ENCODE measurements at regions not wholly inside any gene's neighbourhood (a gene's known extent, or its start where the extent isn't known, plus 50 kb on each side); places are given as distances from the start of the nearest gene placed in this dataset.

- Histone ChIP-seq H3K27ac (no peak overlapping the region), H3K36me3 (no peaks in the 10 kb centered on the region), H3K4me1 (ENCODE audit: insufficient read depth) (no peaks in the 10 kb centered on the region), H3K4me3 (no peak overlapping the region), H3K9me3 (no peaks in the 10 kb centered on the region), H3K27me3 (no peaks in the 10 kb centered on the region)
- 81 to 87% (median 84%) methylated on average over 3 of the region's 3 CpGs for WGBS, 3 donors
- no peak for DNase-seq
- TF ChIP-seq, protein P1, sequence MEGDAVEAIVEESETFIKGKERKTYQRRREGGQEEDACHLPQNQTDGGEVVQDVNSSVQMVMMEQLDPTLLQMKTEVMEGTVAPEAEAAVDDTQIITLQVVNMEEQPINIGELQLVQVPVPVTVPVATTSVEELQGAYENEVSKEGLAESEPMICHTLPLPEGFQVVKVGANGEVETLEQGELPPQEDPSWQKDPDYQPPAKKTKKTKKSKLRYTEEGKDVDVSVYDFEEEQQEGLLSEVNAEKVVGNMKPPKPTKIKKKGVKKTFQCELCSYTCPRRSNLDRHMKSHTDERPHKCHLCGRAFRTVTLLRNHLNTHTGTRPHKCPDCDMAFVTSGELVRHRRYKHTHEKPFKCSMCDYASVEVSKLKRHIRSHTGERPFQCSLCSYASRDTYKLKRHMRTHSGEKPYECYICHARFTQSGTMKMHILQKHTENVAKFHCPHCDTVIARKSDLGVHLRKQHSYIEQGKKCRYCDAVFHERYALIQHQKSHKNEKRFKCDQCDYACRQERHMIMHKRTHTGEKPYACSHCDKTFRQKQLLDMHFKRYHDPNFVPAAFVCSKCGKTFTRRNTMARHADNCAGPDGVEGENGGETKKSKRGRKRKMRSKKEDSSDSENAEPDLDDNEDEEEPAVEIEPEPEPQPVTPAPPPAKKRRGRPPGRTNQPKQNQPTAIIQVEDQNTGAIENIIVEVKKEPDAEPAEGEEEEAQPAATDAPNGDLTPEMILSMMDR (IDR thresholded peaks at IDR 0.05), result no peak
- TF ChIP-seq EP300 (IDR thresholded peaks at IDR 0.05) (no peak), POLR2A (IDR thresholded peaks at IDR 0.05) (no peak)
- intact Hi-C loops (cut with DNase I), result no loop called here
Measured at GRCh38 chr1:58841455-58841854, 57.6 kb upstream of the JUN start.

- Histone ChIP-seq H3K9me3 (no peaks in the 10 kb centered on the region), H3K4me3 (no peak overlapping the region), H3K4me1 (ENCODE audit: insufficient read depth) (no peaks in the 10 kb centered on the region), H3K27me3 (no peaks in the 10 kb centered on the region), H3K36me3 (no peaks in the 10 kb centered on the region), H3K27ac (no peak overlapping the region)
- 95 to 97% (median 97%) methylated on average over 2 of the region's 2 CpGs for WGBS, 3 donors
- no peak for TF ChIP-seq EP300 (IDR thresholded peaks at IDR 0.05)
- TF ChIP-seq, protein P1 (IDR thresholded peaks at IDR 0.05), result no peak
- TF ChIP-seq POLR2A (IDR thresholded peaks at IDR 0.05), result no peak
- intact Hi-C loops (cut with DNase I), result no loop called here
- DNase-seq, result no peak
Measured at GRCh38 chr1:58842941-58843340, 59.1 kb upstream of the JUN start.

- Histone ChIP-seq H3K4me1 (ENCODE audit: insufficient read depth) (peaks cover 5% of the 10 kb centered on the region), H3K9me3 (no peaks in the 10 kb centered on the region), H3K27me3 (no peaks in the 10 kb centered on the region), H3K27ac (no peak overlapping the region), H3K36me3 (no peaks in the 10 kb centered on the region), H3K4me3 (no peak overlapping the region)
- no peak for DNase-seq
- no peak for TF ChIP-seq POLR2A (IDR thresholded peaks at IDR 0.05)
- no peak for TF ChIP-seq EP300 (IDR thresholded peaks at IDR 0.05)
- TF ChIP-seq, protein P1 (IDR thresholded peaks at IDR 0.05), result no peak
- intact Hi-C loops (cut with DNase I), result no loop called here
- WGBS, 3 donors, result 97 to 98% (median 98%) methylated on average over 1 of the region's 1 CpG
Measured at GRCh38 chr1:58844176-58844575, 60.3 kb upstream of the JUN start.

- Histone ChIP-seq H3K27me3 (no peaks in the 10 kb centered on the region), H3K9me3 (no peaks in the 10 kb centered on the region), H3K36me3 (no peaks in the 10 kb centered on the region), H3K4me1 (ENCODE audit: insufficient read depth) (peaks cover 6% of the 10 kb centered on the region), H3K27ac (no peak overlapping the region), H3K4me3 (no peak overlapping the region)
- TF ChIP-seq EP300 (IDR thresholded peaks at IDR 0.05), result no peak
- no peak for TF ChIP-seq POLR2A (IDR thresholded peaks at IDR 0.05)
- TF ChIP-seq, protein P1 (IDR thresholded peaks at IDR 0.05), result no peak
- intact Hi-C loops (cut with DNase I), result no loop called here
- DNase-seq, result no peak
- 96 to 97% (median 96%) methylated on average over 4 of the region's 4 CpGs for WGBS, 3 donors
Measured at GRCh38 chr1:58845942-58846341, 62.1 kb upstream of the JUN start.

Data from ovary (tissue), 7 donors.